SK-N-SH treated with all-trans-retinoic acid at 6 μM for 48 hours (cell line): ENCODE measurements at regions not wholly inside any gene's neighbourhood (a gene's known extent, or its start where the extent isn't known, plus 50 kb on each side); places are given as distances from the start of the nearest gene placed in this dataset.

Source experiments
- ATAC-seq: fragments of 200-7000 bp; cut with Tn5 transposase; 3 replicates; pipeline ENCODE4 v1.9.1; 2020; ENCODE audit warnings: mild to moderate bottlenecking, moderate library complexity
- BACH2 ChIP-seq: fragments of 250-450 bp; sonication (Bioruptor Pico); IDR thresholded peaks from 2 replicates; pipeline ENCODE4 v1.9.0; 2021; ENCODE audit warnings: mild to moderate bottlenecking, borderline replicate concordance
- CSDC2 ChIP-seq: fragments of 250-450 bp; sonication (Bioruptor Pico); IDR thresholded peaks from 2 replicates; pipeline ENCODE4 v1.5.0; 2020; ENCODE audit warnings: mild to moderate bottlenecking, moderate library complexity
- ESRRG ChIP-seq: fragments of 250-450 bp; sonication (Bioruptor Pico); IDR thresholded peaks from 2 replicates; pipeline ENCODE4 v1.6.1; 2021; ENCODE audit warnings: mild to moderate bottlenecking
- GLIS3 ChIP-seq: fragments of 250-450 bp; sonication (Bioruptor Pico); IDR thresholded peaks from 2 replicates; pipeline ENCODE4 v1.5.0; 2020; ENCODE audit warnings: mild to moderate bottlenecking, moderate library complexity
- ISL1 ChIP-seq: fragments of 250-450 bp; sonication (Bioruptor Pico); IDR thresholded peaks from 2 replicates; pipeline ENCODE4 v2.1.2; 2022; ENCODE audit warnings: mild to moderate bottlenecking, moderate library complexity
- OSR1 ChIP-seq: fragments of 250-450 bp; sonication (Bioruptor Pico); IDR thresholded peaks from 2 replicates; pipeline ENCODE4 v1.8.0; 2022; ENCODE audit warnings: moderate library complexity, mild to moderate bottlenecking, inconsistent platforms
- PPARA ChIP-seq: fragments of 250-450 bp; sonication (Bioruptor Pico); IDR thresholded peaks from 2 replicates; pipeline ENCODE4 v1.5.0; 2020; ENCODE audit warnings: mild to moderate bottlenecking, borderline replicate concordance
- RARB ChIP-seq: fragments of 250-450 bp; sonication (Bioruptor Pico); IDR thresholded peaks from 2 replicates; pipeline ENCODE4 v1.8.0; 2021; ENCODE audit warnings: mild to moderate bottlenecking, moderate library complexity
- SNAI2 ChIP-seq: fragments of 250-450 bp; sonication (Bioruptor Pico); IDR thresholded peaks from 2 replicates; pipeline ENCODE4 v1.5.0; 2020; ENCODE audit warnings: mild to moderate bottlenecking, moderate library complexity
- TCF4 ChIP-seq: fragments of 250-450 bp; sonication (Bioruptor Pico); IDR thresholded peaks from 2 replicates; pipeline ENCODE4 v1.8.0; 2021; ENCODE audit warnings: mild to moderate bottlenecking, moderate library complexity, borderline replicate concordance
- TOX ChIP-seq: fragments of 250-450 bp; sonication (Bioruptor Pico); IDR thresholded peaks from 2 replicates; pipeline ENCODE4 v1.8.0; 2021; ENCODE audit warnings: mild to moderate bottlenecking, moderate library complexity, borderline replicate concordance
- ZC3H10 ChIP-seq: fragments of 250-450 bp; sonication (Bioruptor Pico); IDR thresholded peaks from 2 replicates; pipeline ENCODE4 v1.5.1; 2021; ENCODE audit warnings: mild to moderate bottlenecking, moderate library complexity
- ZFP3 ChIP-seq: fragments of 250-450 bp; sonication (Bioruptor Pico); IDR thresholded peaks from 2 replicates; pipeline ENCODE4 v1.5.0; 2020; ENCODE audit warnings: mild to moderate bottlenecking, moderate library complexity
- ZFP30 ChIP-seq: fragments of 450-650 bp; formaldehyde crosslinking; IDR thresholded peaks from 2 replicates; pipeline ENCODE4 v1.5.0; 2022; ENCODE audit warnings: mild to moderate bottlenecking, moderate library complexity
- ZNF565 ChIP-seq: fragments of 450-650 bp; formaldehyde crosslinking; conservative IDR thresholded peaks from 2 replicates; pipeline ENCODE4 v1.5.0; 2020; ENCODE audit warnings: low read depth, mild to moderate bottlenecking, moderate library complexity
- ZNF70 ChIP-seq: fragments of 450-650 bp; formaldehyde crosslinking; IDR thresholded peaks from 2 replicates; pipeline ENCODE4 v1.5.0; 2020; ENCODE audit warnings: mild to moderate bottlenecking, moderate library complexity
- ZNF8 ChIP-seq: fragments of 450-650 bp; formaldehyde crosslinking; IDR thresholded peaks from 2 replicates; pipeline ENCODE4 v1.5.0; 2020; ENCODE audit warnings: mild to moderate bottlenecking, moderate library complexity
- TF ChIP-seq, protein P1 (sequence below): fragments of 250-450 bp; sonication (Bioruptor Pico); IDR thresholded peaks from 2 replicates; pipeline ENCODE4 v1.8.0; 2020; ENCODE audit warnings: mild to moderate bottlenecking, moderate library complexity, borderline replicate concordance
- TF ChIP-seq, protein P2 (sequence below): fragments of 250-450 bp; sonication (Bioruptor Pico); IDR thresholded peaks from 2 replicates; pipeline ENCODE4 v1.8.0; 2021; ENCODE audit warnings: low read depth, mild to moderate bottlenecking, moderate library complexity, borderline replicate concordance
- TF ChIP-seq, protein P3 (sequence below): fragments of 250-450 bp; sonication (Bioruptor Pico); IDR thresholded peaks from 2 replicates; pipeline ENCODE4 v1.5.0; 2020; ENCODE audit warnings: mild to moderate bottlenecking, moderate library complexity
- TF ChIP-seq, protein P4 (sequence below): fragments of 250-450 bp; sonication (Bioruptor Pico); IDR thresholded peaks from 2 replicates; pipeline ENCODE4 v1.5.1; 2020; ENCODE audit warnings: low read depth, mild to moderate bottlenecking, moderate library complexity

DNA sequence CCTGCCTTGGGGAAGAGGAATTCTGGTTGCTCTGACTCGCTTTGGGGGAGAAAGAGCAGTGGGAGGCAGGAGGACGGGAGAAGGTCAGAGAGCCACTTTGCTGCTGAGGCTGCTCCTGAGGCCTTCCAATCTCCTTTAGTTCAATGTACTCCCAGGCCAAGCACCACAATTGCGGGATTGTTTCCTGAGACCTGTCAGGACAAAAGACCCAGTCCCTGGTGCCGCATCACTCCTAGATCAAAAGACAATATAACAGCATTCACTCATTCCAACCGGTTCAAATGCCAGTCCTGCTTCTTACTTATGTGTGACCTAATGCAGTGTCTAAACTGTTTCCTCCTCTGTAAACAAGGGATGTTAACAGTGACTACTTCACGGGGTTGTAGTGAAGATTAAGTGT lies 106.4 kb downstream of the TRIML1 start:
- TF ChIP-seq CSDC2 (CRISPR knock-in tag) (no peak), OSR1 (no peak), TCF4 (no peak)
- TF ChIP-seq, protein P1, sequence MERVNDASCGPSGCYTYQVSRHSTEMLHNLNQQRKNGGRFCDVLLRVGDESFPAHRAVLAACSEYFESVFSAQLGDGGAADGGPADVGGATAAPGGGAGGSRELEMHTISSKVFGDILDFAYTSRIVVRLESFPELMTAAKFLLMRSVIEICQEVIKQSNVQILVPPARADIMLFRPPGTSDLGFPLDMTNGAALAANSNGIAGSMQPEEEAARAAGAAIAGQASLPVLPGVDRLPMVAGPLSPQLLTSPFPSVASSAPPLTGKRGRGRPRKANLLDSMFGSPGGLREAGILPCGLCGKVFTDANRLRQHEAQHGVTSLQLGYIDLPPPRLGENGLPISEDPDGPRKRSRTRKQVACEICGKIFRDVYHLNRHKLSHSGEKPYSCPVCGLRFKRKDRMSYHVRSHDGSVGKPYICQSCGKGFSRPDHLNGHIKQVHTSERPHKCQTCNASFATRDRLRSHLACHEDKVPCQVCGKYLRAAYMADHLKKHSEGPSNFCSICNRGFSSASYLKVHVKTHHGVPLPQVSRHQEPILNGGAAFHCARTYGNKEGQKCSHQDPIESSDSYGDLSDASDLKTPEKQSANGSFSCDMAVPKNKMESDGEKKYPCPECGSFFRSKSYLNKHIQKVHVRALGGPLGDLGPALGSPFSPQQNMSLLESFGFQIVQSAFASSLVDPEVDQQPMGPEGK, result no peak
- no peak for ATAC-seq

DNA sequence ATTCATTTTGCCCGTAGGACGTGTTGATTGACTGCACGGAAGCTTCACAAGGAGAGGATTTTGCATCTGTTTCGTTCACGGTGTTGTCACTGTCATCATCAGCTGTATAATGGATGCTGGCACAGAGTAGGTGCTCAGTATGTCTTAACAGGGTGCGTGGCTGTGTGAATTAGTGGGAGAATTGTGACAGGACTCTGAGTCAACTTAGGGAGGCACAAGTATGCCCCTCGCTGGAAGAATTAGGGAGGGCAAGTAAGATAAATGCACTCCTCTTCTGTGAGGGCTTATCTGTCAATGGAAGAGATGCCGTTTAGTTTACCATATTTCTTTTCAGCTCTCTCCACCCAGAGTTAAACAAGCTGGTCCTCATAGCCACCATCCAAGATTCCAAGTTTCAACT lies 107.2 kb downstream of the TRIML1 start:
- ATAC-seq, result no peak

DNA sequence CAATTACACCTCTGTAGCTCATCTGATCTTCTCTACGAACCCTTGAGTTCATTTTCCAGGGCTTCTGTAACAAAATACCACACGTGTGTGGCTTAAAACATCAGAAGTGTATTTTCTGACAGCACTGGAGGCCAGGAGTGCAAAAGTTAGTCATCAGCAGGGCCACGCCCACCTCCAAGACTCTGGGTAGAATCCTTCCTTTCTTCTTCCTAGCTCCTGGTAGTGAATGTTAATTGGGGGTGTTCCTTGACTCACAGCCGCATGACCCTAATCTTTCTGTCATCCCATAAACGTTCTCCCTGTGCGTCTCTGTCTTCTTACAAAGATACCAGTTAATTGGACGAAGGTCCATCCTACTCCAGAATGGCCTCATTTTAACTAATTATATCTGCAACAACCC lies 115.0 kb downstream of the TRIML1 start:
- TF ChIP-seq SNAI2 (CRISPR knock-in tag) (no peak), ISL1 (no peak), ZNF70 (no peak)
- TF ChIP-seq, protein P2, sequence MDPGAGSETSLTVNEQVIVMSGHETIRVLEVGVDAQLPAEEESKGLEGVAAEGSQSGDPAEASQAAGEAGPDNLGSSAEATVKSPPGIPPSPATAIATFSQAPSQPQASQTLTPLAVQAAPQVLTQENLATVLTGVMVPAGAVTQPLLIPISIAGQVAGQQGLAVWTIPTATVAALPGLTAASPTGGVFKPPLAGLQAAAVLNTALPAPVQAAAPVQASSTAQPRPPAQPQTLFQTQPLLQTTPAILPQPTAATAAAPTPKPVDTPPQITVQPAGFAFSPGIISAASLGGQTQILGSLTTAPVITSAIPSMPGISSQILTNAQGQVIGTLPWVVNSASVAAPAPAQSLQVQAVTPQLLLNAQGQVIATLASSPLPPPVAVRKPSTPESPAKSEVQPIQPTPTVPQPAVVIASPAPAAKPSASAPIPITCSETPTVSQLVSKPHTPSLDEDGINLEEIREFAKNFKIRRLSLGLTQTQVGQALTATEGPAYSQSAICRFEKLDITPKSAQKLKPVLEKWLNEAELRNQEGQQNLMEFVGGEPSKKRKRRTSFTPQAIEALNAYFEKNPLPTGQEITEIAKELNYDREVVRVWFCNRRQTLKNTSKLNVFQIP, result no peak
- TF ChIP-seq, all 23 proteins: peak for 0
- no peak for ATAC-seq

More for the DNA sequence above, 107.2 kb downstream of the TRIML1 start:
- TF ChIP-seq OSR1 (no peak), GLIS3 (no peak), ZNF565 (CRISPR knock-in tag) (no peak), ESRRG (CRISPR knock-in tag) (no peak), SNAI2 (CRISPR knock-in tag) (no peak), RARB (CRISPR knock-in tag) (no peak), ZFP3 (CRISPR knock-in tag) (no peak), ISL1 (no peak), PPARA (CRISPR knock-in tag) (no peak), ZFP30 (CRISPR knock-in tag) (no peak)
- TF ChIP-seq, protein P3, sequence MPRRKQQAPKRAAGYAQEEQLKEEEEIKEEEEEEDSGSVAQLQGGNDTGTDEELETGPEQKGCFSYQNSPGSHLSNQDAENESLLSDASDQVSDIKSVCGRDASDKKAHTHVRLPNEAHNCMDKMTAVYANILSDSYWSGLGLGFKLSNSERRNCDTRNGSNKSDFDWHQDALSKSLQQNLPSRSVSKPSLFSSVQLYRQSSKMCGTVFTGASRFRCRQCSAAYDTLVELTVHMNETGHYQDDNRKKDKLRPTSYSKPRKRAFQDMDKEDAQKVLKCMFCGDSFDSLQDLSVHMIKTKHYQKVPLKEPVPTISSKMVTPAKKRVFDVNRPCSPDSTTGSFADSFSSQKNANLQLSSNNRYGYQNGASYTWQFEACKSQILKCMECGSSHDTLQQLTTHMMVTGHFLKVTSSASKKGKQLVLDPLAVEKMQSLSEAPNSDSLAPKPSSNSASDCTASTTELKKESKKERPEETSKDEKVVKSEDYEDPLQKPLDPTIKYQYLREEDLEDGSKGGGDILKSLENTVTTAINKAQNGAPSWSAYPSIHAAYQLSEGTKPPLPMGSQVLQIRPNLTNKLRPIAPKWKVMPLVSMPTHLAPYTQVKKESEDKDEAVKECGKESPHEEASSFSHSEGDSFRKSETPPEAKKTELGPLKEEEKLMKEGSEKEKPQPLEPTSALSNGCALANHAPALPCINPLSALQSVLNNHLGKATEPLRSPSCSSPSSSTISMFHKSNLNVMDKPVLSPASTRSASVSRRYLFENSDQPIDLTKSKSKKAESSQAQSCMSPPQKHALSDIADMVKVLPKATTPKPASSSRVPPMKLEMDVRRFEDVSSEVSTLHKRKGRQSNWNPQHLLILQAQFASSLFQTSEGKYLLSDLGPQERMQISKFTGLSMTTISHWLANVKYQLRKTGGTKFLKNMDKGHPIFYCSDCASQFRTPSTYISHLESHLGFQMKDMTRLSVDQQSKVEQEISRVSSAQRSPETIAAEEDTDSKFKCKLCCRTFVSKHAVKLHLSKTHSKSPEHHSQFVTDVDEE, result no peak
- TF ChIP-seq, protein P4, sequence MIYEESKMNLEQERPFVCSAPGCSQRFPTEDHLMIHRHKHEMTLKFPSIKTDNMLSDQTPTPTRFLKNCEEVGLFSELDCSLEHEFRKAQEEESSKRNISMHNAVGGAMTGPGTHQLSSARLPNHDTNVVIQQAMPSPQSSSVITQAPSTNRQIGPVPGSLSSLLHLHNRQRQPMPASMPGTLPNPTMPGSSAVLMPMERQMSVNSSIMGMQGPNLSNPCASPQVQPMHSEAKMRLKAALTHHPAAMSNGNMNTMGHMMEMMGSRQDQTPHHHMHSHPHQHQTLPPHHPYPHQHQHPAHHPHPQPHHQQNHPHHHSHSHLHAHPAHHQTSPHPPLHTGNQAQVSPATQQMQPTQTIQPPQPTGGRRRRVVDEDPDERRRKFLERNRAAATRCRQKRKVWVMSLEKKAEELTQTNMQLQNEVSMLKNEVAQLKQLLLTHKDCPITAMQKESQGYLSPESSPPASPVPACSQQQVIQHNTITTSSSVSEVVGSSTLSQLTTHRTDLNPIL (CRISPR knock-in tag), result no peak
- TF ChIP-seq, protein P1, result no peak
- TF ChIP-seq, protein P2, result no peak

DNA sequence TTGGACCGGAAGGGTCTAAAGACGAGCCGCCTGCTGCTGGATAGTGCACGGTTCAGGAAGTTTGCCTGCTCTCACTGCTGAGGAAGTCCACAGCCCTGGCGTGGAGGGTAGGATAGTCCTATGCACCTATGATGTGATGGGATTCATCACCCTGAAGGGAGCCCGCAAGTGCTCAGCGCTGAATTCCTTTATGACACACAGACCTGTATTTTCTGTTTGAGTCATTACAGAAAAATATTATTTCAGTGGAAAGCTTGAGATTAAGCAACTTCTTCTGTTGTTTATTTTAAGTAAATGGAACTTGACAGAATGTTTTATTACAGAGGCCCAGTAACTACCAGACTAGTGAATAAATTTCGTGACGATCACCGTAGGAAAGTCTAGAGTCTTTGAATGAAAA lies 123.2 kb downstream of the TRIML1 start:
- ATAC-seq, result no peak
- TF ChIP-seq ESRRG (CRISPR knock-in tag) (no peak), ZNF8 (CRISPR knock-in tag) (no peak), TOX (CRISPR knock-in tag) (no peak), ZC3H10 (CRISPR knock-in tag) (no peak), SNAI2 (CRISPR knock-in tag) (no peak), BACH2 (no peak), ZNF565 (CRISPR knock-in tag) (no peak), CSDC2 (CRISPR knock-in tag) (no peak)
- TF ChIP-seq, protein P3, result no peak
- TF ChIP-seq, protein P2, result no peak
